HG03439 (cell line): ENCODE measurements at regions not wholly inside any gene's neighbourhood (a gene's known extent, or its start where the extent isn't known, plus 50 kb on each side); places are given as distances from the start of the nearest gene placed in this dataset.

ENCODE experiments used
- ATAC-seq: cut with Tn5 transposase; IDR thresholded peaks from one replicate; pipeline ENCODE4 v1.9.1; 2021; ENCODE audit warnings: mild to moderate bottlenecking, moderate library complexity; ENCODE audit not compliant: unreplicated experiment

GRCh38 chr6:14816116-14816859, 429.6 kb upstream of the JARID2 start:
- no peak for ATAC-seq

GRCh38 chr6:14817074-14817473, 428.8 kb upstream of the JARID2 start:
- no peak for ATAC-seq

- ATAC-seq: no peak
These were observed 427.4 kb upstream of the JARID2 start for GRCh38 chr6:14818422-14818884.

- no peak for ATAC-seq
These were observed 426.9 kb upstream of the JARID2 start for GRCh38 chr6:14819001-14819400.

GRCh38 chr6:14819840-14820420, 425.9 kb upstream of the JARID2 start:
- ATAC-seq: no peak

- no peak for ATAC-seq
These were observed 423.8 kb upstream of the JARID2 start for GRCh38 chr6:14822012-14822553.

- ATAC-seq: no peak
These were observed 423.2 kb upstream of the JARID2 start for GRCh38 chr6:14822679-14823078.

- no peak for ATAC-seq
These were observed 421.8 kb upstream of the JARID2 start for GRCh38 chr6:14824060-14824459.

- ATAC-seq: no peak
These were observed 421.2 kb upstream of the JARID2 start for GRCh38 chr6:14824484-14825275.

- ATAC-seq: no peak
These were observed 419.4 kb upstream of the JARID2 start for GRCh38 chr6:14826456-14826855.

- ATAC-seq: no peak
These were observed 418.5 kb upstream of the JARID2 start for GRCh38 chr6:14827354-14827753.

GRCh38 chr6:14828201-14828611, 417.7 kb upstream of the JARID2 start:
- ATAC-seq: no peak

GRCh38 chr6:14831070-14831469, 414.8 kb upstream of the JARID2 start:
- no peak for ATAC-seq

- no peak for ATAC-seq
These were observed 413.9 kb upstream of the JARID2 start for GRCh38 chr6:14831937-14832336.

- ATAC-seq: no peak
These were observed 413.4 kb upstream of the JARID2 start for GRCh38 chr6:14832427-14832826.

- ATAC-seq: no peak
These were observed 410.9 kb upstream of the JARID2 start for GRCh38 chr6:14834851-14835530.

GRCh38 chr6:14837435-14837834, 408.4 kb upstream of the JARID2 start:
- ATAC-seq: no peak

- ATAC-seq: no peak
These were observed 407.7 kb upstream of the JARID2 start for GRCh38 chr6:14838133-14838583.

GRCh38 chr6:14841901-14842421, 403.9 kb upstream of the JARID2 start:
- no peak for ATAC-seq

GRCh38 chr6:14844411-14844810, 401.5 kb upstream of the JARID2 start:
- ATAC-seq: no peak

GRCh38 chr6:14848019-14848418, 397.9 kb upstream of the JARID2 start:
- no peak for ATAC-seq
